ENCODE measurements at regions not wholly inside any gene's neighbourhood (a gene's known extent, or its start where the extent isn't known, plus 50 kb on each side); places are given as distances from the start of the nearest gene placed in this dataset.
A peak's percentile ranks its signal among the peaks of the same experiment; 100 is the strongest.
"Not testable (repeated sequence)": the region's sequence is repeated elsewhere in the genome, so short reads cannot be mapped to it uniquely, and the experiment has no call there.

DNA sequence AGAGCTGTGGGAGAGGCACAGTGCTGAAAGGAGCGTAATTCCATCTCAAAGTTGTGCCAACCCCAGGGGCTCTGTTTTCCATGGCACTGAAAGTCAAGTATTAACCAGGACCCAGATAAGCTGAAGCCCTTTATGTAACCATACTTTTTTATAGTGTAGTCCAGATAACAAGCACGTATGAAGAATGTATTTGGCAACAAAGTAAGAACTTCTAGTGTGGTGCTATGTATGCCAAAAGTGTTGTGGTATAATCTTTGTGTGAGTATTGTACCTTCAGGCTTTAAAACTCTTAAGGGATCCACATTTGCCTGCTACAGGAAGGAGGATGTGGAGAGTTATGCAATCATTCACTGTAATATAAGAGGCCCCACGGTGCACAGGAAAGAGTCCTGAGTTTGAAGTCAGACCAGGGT lies 129.4 kb downstream of the IBTK start:
- DNase-seq: no peak

DNA sequence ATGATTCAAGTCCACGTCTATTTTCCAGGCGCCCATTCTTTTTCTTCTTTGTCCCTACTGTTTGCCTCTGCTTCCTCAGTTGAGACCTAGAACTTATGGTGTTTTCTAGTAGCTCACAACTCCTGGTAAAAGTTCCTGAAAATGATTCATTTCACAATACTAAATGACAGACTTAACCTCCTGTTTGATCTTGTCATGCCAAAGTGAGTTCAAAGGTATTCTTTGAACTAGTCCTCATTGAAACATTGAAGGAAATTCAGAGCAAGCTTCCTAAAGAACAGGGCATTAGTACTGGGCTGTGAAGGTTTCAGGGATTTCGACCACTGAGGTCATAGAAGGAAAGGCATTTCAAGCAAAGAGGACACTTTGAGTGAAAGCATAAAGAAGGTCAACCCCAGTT lies 132.8 kb downstream of the IBTK start:
- no peak for DNase-seq

DNA sequence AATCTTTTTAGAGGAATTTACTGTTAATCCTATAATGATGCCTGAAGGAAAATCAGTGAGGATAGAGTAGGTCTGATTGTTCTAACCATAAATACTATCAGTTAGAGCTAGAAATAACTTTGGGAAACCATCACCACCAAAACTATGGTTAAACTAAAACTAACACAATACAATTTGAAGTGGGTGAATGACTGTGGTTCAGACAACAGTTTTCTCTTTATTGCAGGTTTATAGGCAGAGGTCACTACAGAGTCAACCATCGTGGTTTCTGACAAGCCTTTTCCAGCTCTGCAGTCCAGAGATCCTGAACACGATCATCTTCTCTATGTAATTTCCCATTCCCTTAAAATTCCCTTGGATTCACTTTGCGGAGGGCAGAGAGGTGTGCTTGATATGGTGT lies 134.3 kb downstream of the IBTK start:
- no peak for DNase-seq

DNA sequence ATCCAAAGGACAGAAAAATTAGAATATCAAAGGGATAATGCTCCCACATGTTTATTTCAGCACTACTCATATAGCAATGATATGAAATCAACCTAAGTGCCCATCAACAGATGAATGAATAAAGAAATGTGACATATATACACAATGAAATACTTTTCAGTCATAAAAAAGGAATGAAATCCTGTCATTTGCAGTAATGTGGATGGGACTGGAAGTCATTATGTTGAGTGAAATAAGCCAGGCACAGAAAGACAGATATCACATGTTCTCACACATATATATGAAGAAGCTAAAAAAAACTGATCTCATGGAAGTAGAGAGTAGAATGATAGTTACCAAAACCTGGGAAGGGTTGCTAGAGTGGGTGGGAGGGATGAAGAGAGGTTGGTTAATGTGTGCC lies 135.7 kb downstream of the IBTK start:
- no peak for DNase-seq

DNA sequence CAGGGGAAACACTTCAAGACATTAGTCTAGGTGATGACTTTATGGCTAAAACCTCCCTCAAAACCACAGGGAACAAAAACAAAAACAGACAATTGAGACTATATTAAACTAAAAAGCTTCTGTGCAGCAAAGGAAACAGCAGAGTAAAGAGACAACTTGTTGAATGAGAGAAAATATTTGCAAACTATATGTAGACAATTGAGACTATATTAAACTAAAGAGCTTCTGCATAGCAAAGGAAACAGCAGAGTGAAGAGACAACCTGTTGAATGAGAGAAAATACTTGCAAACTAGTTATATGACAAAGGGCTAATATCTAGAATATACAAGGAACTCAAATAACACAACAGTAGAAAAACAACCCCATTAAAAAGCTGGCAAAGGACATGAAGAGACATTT lies 136.4 kb downstream of the IBTK start:
- no peak for DNase-seq

DNA sequence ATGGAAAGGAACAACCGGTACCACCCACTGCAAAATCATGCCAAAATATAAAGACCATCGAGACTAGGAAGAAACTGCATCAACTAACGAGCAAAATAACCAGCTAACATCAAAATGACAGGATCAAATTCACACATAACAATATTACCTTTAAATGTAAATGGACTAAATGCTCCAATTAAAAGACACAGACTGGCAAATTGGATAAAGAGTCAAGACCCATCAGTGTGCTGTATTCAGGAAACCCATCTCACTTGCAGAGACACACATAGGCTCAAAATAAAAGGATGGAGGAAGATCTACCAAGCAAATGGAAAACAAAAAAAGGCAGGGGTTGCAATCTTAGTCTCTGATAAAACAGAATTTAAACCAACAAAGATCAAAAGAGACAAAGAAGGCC lies 144.4 kb downstream of the IBTK start:
- not testable (repeated sequence) for DNase-seq

DNA sequence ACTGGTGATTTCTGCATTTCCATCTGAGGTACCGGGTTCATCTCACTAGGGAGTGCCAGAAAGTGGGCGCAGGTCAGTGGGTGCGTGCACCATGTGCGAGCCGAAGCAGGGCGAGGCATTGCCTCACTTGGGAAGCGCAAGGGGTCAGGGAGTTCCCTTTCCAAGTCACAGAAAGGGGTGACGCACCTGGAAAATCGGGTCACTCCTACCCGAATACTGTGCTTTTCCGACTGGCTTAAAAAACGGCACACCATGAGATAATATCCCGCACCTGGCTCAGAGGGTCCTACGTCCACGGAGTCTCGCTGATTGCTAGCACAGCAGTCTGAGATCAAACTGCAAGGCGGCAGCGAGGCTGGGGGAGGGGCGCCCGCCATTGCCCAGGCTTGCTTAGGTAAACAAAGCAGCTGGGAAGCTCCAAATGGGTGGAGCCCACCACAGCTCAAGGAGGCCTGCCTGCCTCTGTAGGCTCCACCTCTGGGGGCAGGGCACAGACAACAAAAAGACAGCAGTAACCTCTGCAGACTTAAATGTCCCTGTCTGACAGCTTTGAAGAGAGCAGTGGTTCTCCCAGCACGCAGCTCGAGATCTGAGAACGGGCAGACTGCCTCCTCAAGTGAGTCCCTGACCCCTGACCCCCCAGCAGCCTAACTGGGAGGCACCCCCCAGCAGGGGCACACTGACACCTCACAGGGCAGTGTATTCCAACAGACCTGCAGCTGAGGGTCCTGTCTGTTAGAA lies 146.0 kb downstream of the IBTK start:
- DNase-seq: not testable (repeated sequence)

DNA sequence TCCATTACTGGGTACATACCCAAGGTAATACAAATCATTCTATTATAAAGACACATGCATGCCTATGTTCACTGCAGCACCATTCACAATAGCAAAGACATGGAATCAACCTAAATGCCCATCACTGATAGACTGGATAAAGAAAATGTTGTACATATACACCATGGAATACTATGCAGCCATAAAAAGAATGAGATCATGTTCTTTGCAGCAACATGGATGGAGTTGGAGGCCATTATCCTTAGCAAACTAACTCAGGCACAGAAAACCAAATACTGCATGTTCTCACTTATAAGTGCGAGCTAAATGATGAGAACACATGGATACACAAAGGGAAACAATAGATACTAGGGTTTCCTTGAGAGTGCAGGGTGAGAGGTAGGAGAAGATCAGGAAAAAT lies 146.8 kb downstream of the IBTK start:
- not testable (repeated sequence) for DNase-seq

DNA sequence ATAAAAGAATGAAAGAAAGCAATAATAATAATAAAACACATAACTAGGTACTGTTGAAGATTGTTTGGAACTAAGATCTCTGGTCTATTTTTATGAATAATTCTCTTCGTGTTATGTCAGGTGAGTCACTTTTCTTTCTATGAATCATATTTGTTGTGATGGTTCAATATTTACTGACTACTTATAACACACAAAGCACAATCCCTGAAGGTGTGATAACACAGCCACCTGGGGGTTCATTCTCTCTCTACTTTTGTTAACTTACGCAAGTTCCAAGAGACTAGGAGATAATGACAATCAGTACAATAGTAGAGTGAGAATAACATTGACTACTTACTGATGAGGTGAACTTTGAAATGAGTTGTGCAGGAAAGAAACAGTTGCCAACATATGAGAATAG lies 149.9 kb downstream of the IBTK start:
- no peak for DNase-seq

DNA sequence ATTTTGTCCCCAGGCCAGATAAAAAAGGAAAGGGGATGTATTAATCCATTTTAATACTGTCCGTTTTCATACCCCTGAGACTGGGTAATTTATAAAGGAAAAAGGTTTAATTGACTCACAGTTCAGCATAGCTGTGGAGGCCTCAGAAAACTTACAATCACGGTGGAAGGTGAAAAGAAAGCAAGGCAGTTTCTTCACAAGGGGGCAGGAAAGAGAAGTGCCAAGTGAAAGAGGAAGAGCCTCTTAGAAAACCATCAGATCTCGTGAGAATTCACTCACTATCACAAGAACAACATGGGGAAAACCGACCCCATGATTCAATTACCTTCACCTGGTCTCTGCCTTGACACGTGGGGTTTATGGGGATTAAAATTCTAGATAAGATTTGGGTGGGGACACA lies 152.5 kb downstream of the IBTK start:
- DNase-seq: no peak

DNA sequence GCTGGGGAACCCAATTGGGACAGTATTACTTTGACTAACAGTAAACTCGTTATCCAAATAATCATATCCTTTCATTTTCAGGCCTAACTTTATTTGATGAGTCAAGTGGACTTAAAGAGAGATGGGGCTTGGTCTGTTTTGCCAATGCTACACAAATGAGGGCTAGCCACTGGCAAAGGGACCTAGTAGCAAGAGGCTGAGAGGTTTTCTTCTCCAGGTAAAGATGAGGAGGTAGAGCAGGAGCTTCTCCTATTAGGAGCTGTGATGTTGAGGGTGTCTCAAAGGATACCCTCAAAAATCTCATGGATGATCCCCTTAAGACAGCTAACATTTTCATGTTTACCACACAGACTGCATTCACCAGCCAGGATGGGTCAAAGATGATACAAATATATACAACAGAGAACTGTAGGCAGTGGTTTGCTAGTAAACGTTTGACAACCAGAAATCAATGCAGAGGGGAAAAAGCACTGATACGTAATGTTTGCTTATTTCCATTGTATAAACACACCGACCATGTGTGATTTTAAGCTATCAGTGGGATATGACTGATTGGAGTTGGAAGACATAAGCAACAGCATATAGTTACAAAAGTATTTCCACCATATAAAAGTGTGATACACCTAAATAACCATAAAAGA lies 153.3 kb downstream of the IBTK start:
- DNase-seq: no peak

DNA sequence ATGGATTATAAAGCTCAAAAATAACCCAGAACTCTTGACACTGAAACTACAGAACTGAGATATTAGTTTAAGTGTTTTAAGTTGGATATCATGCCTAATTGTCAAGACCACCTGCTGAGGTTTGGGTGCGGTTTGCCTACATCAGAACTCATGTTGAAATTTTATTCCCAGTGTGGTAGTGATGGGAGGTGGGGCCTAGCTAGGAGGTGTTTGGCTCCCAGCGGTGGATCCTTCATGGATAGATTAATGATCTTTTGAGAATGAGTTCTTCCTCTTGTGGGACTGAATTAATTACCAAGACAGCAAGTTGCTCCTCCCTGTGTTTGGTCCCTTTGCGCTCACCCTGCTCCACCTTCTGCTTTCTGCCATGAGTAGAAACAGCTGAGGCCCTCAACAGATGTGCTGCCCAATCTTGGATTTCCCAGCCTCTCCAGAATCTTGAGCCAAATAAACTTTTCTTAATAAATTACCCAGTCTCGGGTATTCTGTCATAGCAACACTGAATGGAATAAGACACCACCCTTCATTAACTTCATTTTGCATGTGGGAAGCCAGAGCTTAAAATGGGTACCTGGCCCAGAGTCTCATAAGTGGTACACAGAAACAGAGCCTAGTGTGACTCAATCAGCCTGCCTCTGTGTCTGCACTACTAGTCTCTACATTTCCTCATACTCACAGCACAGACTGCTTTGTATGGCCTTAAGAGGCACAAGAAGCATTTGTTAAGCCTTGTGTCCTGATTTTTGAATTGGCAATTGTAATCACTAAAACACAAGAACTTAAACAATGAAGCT lies 158.4 kb downstream of the IBTK start:
- no peak for DNase-seq

DNA sequence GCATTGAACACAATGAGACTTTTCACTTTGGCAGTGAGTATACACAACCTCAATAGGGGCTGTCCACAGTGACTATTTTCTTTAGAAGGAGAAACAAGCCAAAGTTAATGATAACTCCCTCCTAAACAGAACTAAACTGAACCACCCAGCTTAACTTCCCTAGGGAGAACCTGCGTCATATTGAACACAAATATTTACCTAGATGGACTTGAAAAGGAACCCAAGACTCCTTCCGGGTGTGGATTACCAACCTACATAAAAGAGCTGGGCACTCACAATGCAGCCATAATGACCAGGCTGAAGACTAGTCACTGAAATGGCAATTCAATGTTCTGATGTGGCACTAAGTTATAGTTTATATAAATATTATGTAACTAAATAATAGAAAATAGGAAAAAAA lies 160.6 kb downstream of the IBTK start:
- DNase-seq: no peak

DNA sequence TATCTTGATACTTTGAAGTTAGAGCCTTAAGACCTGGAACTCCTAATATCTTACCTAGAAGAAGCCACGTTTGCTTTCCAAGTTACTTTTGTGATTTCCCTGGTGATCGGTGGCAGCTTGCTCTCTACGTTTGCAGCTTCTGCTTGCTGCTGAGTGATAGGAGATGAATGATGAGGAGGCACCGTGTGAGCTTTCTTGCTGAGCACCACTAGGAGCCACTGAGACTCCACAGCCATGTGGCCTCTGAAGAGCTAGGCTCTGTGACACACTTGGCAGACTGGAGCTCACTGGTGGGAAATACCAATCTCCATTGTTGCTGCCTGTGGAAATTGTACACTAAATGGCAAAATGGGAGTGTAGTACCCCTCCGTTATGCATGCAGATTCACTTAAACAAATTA lies 161.8 kb downstream of the IBTK start:
- no peak for DNase-seq

DNA sequence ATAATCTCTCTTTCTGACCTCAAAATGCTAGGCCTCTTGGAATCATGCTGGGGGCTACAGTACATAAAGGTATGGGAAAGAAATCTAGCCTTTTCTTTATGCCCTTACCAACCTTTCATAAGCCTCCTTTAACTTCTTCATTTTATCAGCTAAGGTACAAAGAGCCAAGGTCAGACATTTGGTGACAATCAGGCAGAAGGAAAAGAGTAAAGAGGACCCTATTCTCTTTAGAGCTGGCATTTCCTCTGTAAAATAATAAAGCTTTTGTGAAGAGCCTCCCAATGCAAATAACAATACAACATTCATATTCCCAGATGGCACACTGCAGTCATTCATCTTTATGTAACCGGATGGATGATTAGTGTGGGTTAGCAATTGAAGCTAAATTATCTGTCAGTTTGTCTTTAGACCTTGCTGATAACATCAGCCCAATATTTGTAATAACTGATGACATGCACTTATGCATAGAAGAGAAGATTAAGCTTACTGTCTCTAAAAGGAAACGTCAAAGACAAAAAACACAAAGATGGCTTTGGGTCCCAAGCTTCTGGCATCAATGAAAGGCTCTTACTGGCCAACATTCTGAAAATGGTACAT lies 163.1 kb downstream of the IBTK start:
- no peak for DNase-seq

DNA sequence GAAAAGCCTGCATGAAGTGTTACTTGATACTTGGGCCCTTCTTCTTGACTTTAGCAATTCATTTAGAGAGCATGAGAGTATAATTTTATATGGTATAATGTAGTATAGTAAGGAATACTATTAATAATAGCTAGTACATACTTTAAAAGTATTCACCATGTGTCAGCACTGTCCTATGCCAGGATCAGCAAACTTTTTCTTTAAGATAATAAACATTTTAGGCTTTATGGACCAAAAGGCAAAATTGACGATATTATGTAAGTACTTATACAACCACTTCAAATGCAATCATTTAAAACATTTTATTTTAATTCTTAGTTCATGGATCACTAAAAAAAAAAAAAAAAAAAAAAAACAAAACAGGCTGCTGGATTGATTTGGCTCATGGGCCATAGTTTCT lies 163.9 kb downstream of the IBTK start:
- no peak for DNase-seq

DNA sequence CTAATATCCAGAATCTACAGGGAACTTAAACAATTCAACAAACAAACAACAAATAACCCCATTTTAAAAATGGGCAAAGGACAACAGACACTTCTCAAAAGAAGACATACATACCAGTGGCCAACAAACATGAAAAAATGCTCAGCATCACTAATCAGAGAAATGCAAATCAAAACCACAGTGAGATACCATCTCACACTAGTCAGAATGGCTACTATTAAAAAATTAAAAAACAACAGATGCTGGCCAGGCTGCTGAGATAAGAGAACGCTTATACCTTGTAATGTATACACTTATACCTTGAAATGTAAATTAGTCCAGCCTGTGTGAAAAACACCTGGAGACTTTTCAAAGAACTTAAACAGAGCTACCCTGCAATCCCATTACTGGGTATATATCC lies 166.8 kb downstream of the IBTK start:
- DNase-seq: no peak

DNA sequence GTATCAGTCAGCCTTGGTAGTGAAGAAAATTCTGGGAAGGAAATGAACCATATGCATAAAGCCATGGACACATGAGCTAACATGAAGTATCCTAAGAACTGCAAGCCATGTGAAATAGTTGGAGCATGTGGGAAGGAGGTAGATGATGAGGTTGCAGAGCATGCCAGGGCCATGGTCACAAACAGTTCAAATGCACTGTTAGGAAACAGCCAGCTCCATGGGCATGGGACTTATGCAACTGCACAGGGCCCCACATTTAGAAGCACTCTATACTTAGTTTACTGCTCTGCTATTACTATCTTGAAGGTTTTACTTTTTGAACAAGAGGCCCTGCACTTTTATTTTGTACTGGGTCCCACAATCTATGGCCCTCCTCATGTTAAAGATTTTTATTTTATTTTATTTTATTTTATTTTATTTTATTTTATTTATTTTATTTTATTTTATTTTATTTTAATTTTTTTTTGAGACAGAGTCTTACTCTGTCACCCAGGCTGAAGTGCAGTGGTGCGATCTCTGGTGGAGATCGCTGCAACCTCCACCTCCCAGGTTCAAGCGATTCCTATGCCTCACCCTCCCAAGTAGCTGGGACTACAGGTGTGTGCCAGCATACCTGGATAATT lies 169.1 kb downstream of the IBTK start:
- no peak for DNase-seq

DNA sequence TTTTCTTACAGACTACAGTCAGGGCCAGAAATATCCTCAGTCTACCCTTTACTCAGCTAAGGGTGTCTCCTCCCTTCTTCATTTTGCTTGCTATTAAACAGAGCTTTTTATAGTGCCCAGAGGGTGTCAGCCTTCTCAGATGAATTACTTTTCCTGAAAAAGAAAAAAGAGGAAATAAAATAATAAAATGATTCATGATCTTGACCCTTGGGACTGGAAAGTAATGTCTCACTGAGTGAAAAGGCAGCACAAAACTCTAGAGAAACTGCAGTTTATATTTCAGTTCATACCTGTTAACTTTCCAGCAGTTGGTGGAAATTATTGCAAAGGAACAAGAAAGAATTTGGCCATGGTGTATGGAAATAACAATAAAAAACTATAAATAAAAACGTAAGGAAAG lies 170.6 kb downstream of the IBTK start:
- DNase-seq: no peak

DNA sequence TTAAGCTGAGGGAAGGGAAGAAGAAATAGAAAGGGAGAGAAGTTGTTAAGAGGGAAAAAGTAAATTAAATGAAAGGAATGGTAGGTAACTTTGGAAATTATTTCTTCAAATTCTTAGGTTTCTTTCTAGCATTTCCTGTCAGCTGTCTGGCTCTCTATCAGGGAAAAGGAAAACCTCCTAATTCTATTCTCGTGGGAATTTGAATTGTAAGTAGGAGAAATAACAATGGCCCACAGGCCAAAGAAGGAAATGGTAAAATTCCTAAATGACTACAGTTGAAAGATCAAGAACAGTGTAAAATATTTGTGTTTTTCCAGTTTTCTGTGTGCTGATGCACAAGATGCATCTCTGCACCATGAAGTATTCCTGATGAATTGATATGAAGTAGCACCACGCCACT lies 173.0 kb downstream of the IBTK start:
- DNase-seq: no peak

DNA sequence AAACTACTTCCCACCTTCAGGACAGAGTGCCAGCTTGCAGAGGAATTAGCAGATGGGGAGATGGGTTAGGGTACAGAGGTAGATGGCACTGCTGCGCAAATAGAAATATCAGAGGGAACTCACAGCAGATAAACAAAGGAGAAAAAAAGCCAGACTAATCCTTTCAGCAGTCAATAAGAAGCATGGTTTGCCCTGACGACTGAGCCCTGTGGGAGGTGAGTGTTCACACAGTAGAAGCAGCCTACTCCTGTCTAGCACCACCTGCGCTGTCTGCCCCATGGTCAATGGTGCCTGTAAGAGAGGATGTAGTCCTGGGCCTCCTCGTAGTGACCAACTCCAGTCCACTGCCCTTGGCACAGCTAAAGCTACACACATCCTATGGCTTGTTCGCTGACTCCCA lies 174.1 kb downstream of the IBTK start:
- DNase-seq: no peak

DNA sequence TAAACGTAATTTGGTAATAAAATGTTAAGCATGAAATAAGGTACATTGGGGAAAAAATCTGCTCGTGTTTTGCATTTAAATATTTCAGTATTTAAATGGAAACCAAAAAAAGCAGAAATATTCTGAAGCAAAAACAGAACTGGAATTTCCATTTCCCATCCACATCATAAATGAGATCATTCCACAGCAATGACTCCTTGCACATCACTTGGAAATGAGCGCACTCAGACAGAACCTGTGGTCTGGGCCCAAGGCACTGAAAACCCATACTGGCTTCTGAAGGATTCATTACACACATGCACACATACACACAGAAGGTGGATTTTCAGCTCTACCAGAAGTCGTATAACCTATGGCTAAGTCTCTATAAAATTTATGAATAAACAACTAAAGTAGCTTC lies 174.8 kb downstream of the IBTK start:
- peak; percentile 22 for DNase-seq

DNA sequence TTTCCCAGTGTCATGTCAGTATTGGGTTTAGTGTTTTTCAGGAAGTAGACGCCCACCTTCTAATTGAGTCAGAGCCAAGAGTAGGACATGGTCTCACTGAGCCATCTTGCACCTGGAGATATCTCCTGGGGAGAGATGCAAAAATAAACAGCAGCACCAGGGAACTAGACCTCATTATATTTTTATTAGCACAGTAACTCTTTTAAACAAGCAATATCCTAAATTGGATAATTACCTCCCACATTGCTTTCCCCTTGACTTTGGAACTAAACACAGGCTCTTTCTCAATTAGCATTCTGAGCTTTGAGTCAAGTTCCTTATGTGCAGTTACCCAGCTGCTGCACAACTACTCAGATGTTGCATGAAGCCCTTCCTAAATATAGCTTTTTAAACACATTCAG lies 175.4 kb downstream of the IBTK start:
- DNase-seq: peak; percentile 59

Measured in skin of body (tissue), 1 donor.